ENCODE measurements at regions not wholly inside any gene's neighbourhood (a gene's known extent, or its start where the extent isn't known, plus 50 kb on each side); places are given as distances from the start of the nearest gene placed in this dataset.

DNA sequence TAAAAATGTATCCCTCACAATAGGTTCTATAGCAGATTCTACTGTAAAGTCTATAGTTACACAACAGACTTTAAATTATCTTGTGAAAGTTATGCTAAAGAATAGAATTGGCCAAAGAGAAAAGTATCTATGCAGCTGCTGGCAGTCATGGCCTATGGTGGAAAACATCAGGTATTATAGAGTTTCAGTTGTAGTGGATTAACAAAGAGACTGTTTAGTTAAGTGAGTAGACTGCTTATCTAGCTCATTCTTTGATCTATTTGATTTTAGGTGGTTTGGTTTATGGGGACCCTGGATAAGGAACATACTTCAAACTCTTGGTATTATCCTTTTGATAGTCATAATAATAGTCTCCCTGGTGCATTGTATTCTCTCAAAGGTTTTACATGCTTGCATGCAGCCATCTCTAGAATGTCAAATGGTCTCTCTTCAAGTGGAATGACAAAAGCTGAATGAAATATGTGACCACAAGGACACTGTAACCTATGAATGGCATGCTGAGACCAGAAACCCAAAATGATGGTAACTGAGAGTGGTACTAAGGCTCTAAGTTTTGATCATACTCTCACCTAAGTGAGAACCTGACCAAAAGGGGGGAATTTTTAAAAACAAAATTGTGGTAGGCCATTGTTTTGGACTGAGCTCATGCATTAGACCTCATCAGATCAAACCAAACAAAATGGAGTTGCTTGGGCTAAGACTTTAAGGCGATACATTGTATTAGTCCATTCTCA is 54.9 kb upstream of the NAMPT start:
- H3K4me3 ChIP-seq (ENCODE audit: low read depth in 1 of 2, low read length in 2 of 2): no peak overlapping the region
- no peaks in the 10 kb centered on the region for H3K4me1 ChIP-seq (ENCODE audit: control insufficient read depth in 2 of 2, insufficient read depth in 2 of 2, low read length in 1 of 2)
- no peak overlapping the region for H3K27ac ChIP-seq (ENCODE audit: low read depth in 2 of 2, low read length in 1 of 2)
- no peaks in the 10 kb centered on the region for H3K27me3 ChIP-seq (ENCODE audit: control insufficient read depth in 1 of 2, insufficient read depth in 2 of 2, low read length in 2 of 2)
- 0 to 90% methylated on average over 1 of the region's 1 CpG for WGBS, 2 donors
- H3K9me3 ChIP-seq (ENCODE audit: control insufficient read depth in 2 of 2, insufficient read depth in 1 of 2, low read depth in 1 of 2, low read length in 1 of 2): peaks cover 0 to 8% of the 10 kb centered on the region in 2 donors
- H3K36me3 ChIP-seq (ENCODE audit: control insufficient read depth in 2 of 2, insufficient read depth in 2 of 2, low read length in 1 of 2): no peaks in the 10 kb centered on the region

DNA sequence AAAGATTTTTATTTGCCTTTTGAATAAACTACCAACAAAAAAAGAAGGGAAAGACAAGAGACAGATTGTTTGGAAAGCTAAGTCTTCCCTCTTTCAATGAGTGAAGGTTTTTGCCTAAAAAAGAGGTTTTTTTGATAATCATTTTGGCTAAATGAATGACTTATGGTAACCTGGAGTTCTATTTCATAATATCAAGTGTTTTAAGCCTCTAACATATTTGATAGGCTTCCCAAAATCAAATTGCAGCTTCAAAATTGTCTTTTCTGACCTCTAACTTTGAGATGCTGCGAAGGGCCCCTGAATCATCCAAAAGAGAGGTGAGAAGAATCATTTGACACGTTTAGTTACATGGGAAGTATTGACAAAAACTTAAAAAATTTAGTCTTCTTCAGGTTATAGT is 53.0 kb upstream of the NAMPT start:
- Histone ChIP-seq H3K27me3 (ENCODE audit: control insufficient read depth in 1 of 2, insufficient read depth in 2 of 2, low read length in 2 of 2) (no peaks in the 10 kb centered on the region), H3K36me3 (ENCODE audit: control insufficient read depth in 2 of 2, insufficient read depth in 2 of 2, low read length in 1 of 2) (no peaks in the 10 kb centered on the region), H3K27ac (ENCODE audit: low read depth in 2 of 2, low read length in 1 of 2) (no peak overlapping the region), H3K9me3 (ENCODE audit: control insufficient read depth in 2 of 2, insufficient read depth in 1 of 2, low read depth in 1 of 2, low read length in 1 of 2) (peaks cover 0 to 5% of the 10 kb centered on the region in 2 donors), H3K4me1 (ENCODE audit: control insufficient read depth in 2 of 2, insufficient read depth in 2 of 2, low read length in 1 of 2) (no peaks in the 10 kb centered on the region), H3K4me3 (ENCODE audit: low read depth in 1 of 2, low read length in 2 of 2) (no peak overlapping the region)
- 76 to 78% methylated on average over 2 of the region's 2 CpGs for WGBS, 2 donors

DNA sequence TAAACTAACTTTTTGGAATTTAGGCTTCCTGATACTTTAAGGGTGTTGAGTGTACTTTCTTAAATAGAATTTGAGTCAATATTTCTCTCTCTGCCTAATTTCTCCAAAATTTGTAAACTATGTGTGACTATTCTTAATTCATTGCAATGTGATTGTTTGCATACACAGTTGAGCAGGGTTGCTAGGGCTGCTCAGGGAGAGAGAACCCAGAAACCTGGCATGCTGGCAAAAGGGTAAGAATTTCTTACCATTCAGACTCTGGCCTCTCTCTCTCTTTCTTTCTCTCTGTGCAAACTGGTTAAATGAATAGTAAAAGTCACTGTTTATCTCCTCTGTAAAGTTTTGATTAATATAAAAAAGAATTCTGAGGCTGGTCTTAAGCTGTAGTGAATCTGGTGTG is 51.0 kb upstream of the NAMPT start:
- no peaks in the 10 kb centered on the region for H3K36me3 ChIP-seq (ENCODE audit: control insufficient read depth in 2 of 2, insufficient read depth in 2 of 2, low read length in 1 of 2)
- no peaks in the 10 kb centered on the region for H3K4me1 ChIP-seq (ENCODE audit: control insufficient read depth in 2 of 2, insufficient read depth in 2 of 2, low read length in 1 of 2)
- no peak overlapping the region for H3K27ac ChIP-seq (ENCODE audit: low read depth in 2 of 2, low read length in 1 of 2)
- H3K9me3 ChIP-seq (ENCODE audit: control insufficient read depth in 2 of 2, insufficient read depth in 1 of 2, low read depth in 1 of 2, low read length in 1 of 2): peaks cover 0 to 2% of the 10 kb centered on the region in 2 donors
- H3K4me3 ChIP-seq (ENCODE audit: low read depth in 1 of 2, low read length in 2 of 2): no peak overlapping the region
- H3K27me3 ChIP-seq (ENCODE audit: control insufficient read depth in 1 of 2, insufficient read depth in 2 of 2, low read length in 2 of 2): no peaks in the 10 kb centered on the region

Measured in esophagus (tissue), 2 donors.